ENCODE measurements at regions not wholly inside any gene's neighbourhood (a gene's known extent, or its start where the extent isn't known, plus 50 kb on each side); places are given as distances from the start of the nearest gene placed in this dataset.
"Not testable (repeated sequence)": the region's sequence is repeated elsewhere in the genome, so short reads cannot be mapped to it uniquely, and the experiment has no call there.

DNA sequence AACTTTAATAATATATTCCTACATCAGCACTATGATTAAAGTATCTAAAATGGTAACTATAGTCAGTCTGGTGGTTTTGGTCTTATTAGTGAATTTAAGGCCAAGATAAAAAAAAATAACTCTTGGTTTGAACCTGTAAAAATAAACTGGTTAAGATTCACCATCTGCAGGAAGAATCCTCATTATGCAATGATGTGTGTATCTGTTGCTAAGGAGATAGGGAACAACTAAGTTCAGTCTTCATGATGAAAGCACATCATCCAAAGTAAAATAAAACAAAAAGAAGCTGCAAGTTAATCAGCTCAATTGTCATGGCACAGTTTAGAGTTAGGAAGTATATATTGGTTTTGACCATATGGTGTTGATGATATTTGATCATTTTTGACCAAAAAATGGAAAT is 466.0 kb downstream of the NYAP2 start:
- no peaks in the 10 kb centered on the region for H3K4me1 ChIP-seq (ENCODE audit: control insufficient read depth, insufficient read depth, low read length)
- DNase-seq, result no peak
- intact Hi-C loops (cut with DNase I), result no loop called here
- no peak for ATAC-seq
- no peak overlapping the region for H3K4me3 ChIP-seq (ENCODE audit: low read length)
- H3K27me3 ChIP-seq (ENCODE audit: control insufficient read depth, insufficient read depth), result no peaks in the 10 kb centered on the region
- no peaks in the 10 kb centered on the region for H3K9me3 ChIP-seq (ENCODE audit: control insufficient read depth, low read length)
- H3K27ac ChIP-seq (ENCODE audit: low read length), result no peak overlapping the region

DNA sequence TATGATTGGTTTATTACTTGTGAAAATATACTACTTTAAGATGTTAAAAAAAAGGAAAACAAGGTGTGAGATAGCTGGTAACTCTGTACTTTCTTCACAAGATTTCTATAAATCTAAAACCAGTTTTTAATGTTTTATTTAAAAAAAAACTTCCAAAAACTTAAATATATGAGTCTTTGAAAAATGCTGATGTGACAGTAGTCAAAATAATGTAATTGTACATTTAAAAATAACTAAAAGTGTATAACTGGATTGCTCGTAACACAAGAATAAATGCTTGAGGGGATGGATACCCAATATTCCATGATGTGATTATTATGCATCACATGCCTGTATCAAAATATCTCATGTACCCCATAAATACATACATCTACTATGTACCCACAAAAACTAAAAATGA is 464.9 kb downstream of the NYAP2 start:
- H3K9me3 ChIP-seq (ENCODE audit: control insufficient read depth, low read length), result no peaks in the 10 kb centered on the region
- intact Hi-C loops (cut with DNase I), result no loop called here
- no peak overlapping the region for H3K4me3 ChIP-seq (ENCODE audit: low read length)
- WGBS, result 90% methylated on average over 1 of the region's 1 CpG
- no peak overlapping the region for H3K27ac ChIP-seq (ENCODE audit: low read length)
- no peak for DNase-seq
- no peaks in the 10 kb centered on the region for H3K27me3 ChIP-seq (ENCODE audit: control insufficient read depth, insufficient read depth)
- no peak for ATAC-seq
- no peaks in the 10 kb centered on the region for H3K4me1 ChIP-seq (ENCODE audit: control insufficient read depth, insufficient read depth, low read length)

DNA sequence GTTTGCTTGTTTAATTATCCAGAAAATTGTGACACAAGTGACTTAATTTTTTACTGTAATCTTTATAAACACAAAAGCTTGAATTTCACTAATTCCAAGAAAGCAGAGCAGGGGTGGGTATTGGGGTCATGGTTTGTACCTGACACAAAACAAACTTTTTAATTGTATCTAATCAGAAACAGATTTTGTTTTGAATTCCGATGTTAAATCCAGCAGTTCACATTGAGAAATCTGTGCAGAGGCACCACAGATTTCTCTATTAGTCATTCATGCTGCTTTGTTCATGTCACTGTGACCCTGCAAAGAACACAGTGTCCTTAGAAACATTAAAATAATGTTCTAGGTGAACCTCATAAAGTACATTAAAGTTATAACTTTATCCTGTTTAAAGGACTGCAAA is 443.4 kb downstream of the NYAP2 start:
- intact Hi-C loops (cut with DNase I), result no loop called here
- no peak overlapping the region for H3K4me3 ChIP-seq (ENCODE audit: low read length)
- H3K27me3 ChIP-seq (ENCODE audit: control insufficient read depth, insufficient read depth), result no peaks in the 10 kb centered on the region
- ATAC-seq (no peak), DNase-seq (no peak)
- H3K27ac ChIP-seq (ENCODE audit: low read length), result no peak overlapping the region
- H3K4me1 ChIP-seq (ENCODE audit: control insufficient read depth, insufficient read depth, low read length), result no peaks in the 10 kb centered on the region
- 48% methylated on average over 1 of the region's 1 CpG for WGBS
- no peaks in the 10 kb centered on the region for H3K9me3 ChIP-seq (ENCODE audit: control insufficient read depth, low read length)

DNA sequence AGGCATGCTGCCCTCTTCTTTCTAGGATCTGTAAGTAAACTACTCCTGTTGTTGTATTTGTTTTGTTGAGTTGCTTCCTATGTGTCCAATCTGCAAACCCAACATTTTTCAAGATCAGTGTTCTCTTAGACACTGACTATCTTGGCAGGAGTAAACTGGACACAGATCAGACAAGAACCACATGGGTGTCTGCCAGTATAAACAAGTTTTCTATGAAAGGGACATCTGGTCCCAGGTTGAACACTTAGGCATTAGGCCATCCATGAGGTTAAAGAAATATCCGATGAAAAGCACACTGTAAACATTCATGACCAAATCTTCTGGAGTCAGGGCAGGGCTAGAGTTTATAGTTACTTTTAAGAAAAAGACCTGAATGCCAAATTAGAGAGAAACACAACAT is 441.8 kb downstream of the NYAP2 start:
- Histone ChIP-seq H3K9me3 (ENCODE audit: control insufficient read depth, low read length) (no peaks in the 10 kb centered on the region), H3K4me3 (ENCODE audit: low read length) (no peak overlapping the region), H3K27me3 (ENCODE audit: control insufficient read depth, insufficient read depth) (no peaks in the 10 kb centered on the region), H3K4me1 (ENCODE audit: control insufficient read depth, insufficient read depth, low read length) (no peaks in the 10 kb centered on the region), H3K27ac (ENCODE audit: low read length) (no peak overlapping the region)
- DNase-seq (no peak), ATAC-seq (no peak)
- WGBS, result 78% methylated on average over 1 of the region's 1 CpG
- intact Hi-C loops (cut with DNase I), result no loop called here

DNA sequence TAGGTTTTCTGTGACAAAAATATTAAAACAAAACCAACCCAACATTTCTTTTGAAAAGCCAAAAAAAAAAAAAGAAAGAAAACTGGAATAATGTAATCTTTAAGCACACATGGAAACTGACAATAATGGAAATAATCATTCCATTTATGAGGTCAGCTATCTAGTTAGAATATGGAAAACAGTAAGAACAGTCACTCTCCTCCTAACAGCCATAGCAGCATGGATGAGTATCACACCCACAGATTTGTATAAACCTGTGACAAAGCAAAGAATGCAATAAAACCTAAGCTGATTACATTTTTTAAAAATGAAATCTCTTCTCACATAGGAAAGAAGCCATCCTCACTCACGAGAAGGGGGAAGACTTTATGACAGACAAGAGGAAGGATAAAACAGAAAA is 437.8 kb downstream of the NYAP2 start:
- intact Hi-C loops (cut with DNase I), result no loop called here
- Histone ChIP-seq H3K4me1 (ENCODE audit: control insufficient read depth, insufficient read depth, low read length) (no peaks in the 10 kb centered on the region), H3K9me3 (ENCODE audit: control insufficient read depth, low read length) (no peaks in the 10 kb centered on the region), H3K4me3 (ENCODE audit: low read length) (no peak overlapping the region), H3K27ac (ENCODE audit: low read length) (no peak overlapping the region), H3K27me3 (ENCODE audit: control insufficient read depth, insufficient read depth) (no peaks in the 10 kb centered on the region)
- WGBS, result 74% methylated on average over 1 of the region's 1 CpG
- ATAC-seq (no peak), DNase-seq (no peak)

DNA sequence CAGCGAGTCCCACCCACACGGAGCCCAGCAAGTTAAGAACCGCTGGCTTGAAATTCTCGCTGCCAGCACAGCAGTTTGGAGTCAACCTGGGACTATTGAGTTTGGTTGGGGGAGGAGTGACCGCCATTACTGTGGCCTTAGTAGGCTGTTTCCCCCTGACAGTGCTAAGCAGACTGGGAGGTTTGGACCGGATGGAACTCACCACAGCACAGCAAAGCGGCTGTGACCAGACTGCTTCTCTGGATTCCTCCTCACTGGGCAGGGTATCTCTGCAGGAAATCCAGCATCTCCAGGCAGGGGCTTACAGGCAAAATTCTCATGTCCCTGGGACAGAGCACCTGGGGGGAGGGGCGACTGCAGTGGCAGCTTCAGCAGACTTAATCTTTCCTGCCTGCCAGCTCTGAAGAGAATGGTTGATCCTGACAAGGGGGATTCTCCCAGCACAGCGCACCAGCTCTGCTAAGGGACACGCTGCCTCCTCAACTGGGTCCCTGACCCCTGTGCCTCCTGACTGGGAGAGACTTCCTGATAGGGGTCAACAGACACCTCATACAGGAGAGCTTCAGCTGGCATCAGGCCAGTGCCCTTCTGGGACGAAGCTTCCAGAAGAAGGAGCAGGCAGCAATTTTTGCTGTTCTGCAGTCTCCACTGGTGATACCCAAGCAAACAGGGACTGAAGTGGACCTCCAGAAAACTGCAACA is 425.4 kb downstream of the NYAP2 start:
- no peak for ATAC-seq
- no peak overlapping the region for H3K4me3 ChIP-seq (ENCODE audit: low read length)
- H3K4me1 ChIP-seq (ENCODE audit: control insufficient read depth, insufficient read depth, low read length), result no peaks in the 10 kb centered on the region
- peak in 1 of 3 donors; percentile 12 for DNase-seq
- WGBS, result 76% methylated on average over 11 of the region's 11 CpGs
- no peak overlapping the region for H3K27ac ChIP-seq (ENCODE audit: low read length)
- no peaks in the 10 kb centered on the region for H3K9me3 ChIP-seq (ENCODE audit: control insufficient read depth, low read length)
- intact Hi-C loops (cut with DNase I), result no loop called here
- H3K27me3 ChIP-seq (ENCODE audit: control insufficient read depth, insufficient read depth), result no peaks in the 10 kb centered on the region

DNA sequence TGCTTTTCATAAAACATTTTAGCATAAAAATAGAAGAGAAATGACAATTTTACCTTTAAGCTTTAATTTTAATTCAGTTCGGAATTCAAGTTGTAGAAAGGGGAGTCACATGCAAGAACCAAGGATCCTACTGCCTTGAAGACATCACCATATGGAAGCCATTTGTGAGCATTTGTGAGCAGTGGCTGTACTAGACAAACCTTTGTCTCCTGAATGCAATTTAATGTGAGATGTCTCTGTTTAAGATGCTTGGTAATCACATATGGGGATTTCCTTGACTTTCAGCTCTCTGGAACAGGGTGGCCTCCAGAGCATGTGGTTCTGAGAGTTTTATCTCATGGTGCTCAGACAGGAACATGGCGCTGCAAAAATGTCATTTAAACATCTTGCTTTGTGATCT is 421.8 kb downstream of the NYAP2 start:
- intact Hi-C loops (cut with DNase I), result no loop called here
- Histone ChIP-seq H3K27ac (ENCODE audit: low read length) (no peak overlapping the region), H3K27me3 (ENCODE audit: control insufficient read depth, insufficient read depth) (no peaks in the 10 kb centered on the region), H3K9me3 (ENCODE audit: control insufficient read depth, low read length) (no peaks in the 10 kb centered on the region), H3K4me3 (ENCODE audit: low read length) (no peak overlapping the region), H3K4me1 (ENCODE audit: control insufficient read depth, insufficient read depth, low read length) (no peaks in the 10 kb centered on the region)
- DNase-seq, result no peak
- WGBS, result 80% methylated on average over 2 of the region's 2 CpGs
- no peak for ATAC-seq

DNA sequence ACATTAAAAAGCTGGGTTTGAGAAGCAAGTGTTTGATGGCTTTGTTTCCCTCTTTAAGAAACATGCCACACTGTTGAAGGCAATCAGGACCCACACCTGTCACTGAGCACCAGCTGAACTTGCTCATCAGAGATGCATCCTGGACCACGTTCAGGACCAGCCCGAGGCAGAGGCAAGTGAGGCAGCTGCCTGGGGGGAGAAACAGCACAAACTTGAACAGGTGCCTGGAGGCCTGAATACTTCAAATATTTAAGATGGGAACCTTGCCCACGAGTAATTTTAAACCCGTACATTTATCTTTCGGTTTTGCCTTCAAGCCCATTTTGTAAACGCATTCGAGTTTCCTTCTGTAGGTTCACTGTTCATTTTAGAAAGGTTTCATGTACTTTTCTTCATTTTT is 421.3 kb downstream of the NYAP2 start:
- peak in 1 of 3 donors; percentile 33 for DNase-seq

DNA sequence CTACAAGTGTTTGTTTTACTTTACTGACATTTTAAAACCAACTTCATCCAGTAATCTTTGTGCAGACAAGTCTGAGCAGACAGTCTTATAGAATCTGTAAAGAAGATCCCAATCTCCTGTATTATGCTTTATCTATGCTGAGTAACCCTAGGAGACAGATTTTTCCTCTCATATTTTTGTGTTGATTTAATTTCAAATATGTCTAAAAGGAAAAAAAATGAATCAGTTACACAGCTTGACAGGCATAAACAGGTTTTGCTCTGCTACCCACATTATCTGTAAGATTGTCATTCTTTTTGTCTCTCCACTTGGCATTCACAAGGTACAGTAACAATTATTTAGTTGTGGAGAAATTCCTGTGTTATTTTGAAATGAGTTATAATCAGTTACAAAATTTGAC is 415.0 kb downstream of the NYAP2 start:
- Histone ChIP-seq H3K27ac (ENCODE audit: low read length) (no peak overlapping the region), H3K9me3 (ENCODE audit: control insufficient read depth, low read length) (no peaks in the 10 kb centered on the region), H3K4me1 (ENCODE audit: control insufficient read depth, insufficient read depth, low read length) (no peaks in the 10 kb centered on the region), H3K4me3 (ENCODE audit: low read length) (no peak overlapping the region), H3K27me3 (ENCODE audit: control insufficient read depth, insufficient read depth) (no peaks in the 10 kb centered on the region)
- intact Hi-C loops (cut with DNase I), result no loop called here
- DNase-seq (no peak), ATAC-seq (no peak)

More for the DNA sequence above, 421.3 kb downstream of the NYAP2 start:
- no peak overlapping the region for H3K4me3 ChIP-seq (ENCODE audit: low read length)
- no peak for ATAC-seq
- no peaks in the 10 kb centered on the region for H3K27me3 ChIP-seq (ENCODE audit: control insufficient read depth, insufficient read depth)
- no peak overlapping the region for H3K27ac ChIP-seq (ENCODE audit: low read length)
- intact Hi-C loops (cut with DNase I), result no loop called here
- WGBS, result 77% methylated on average over 7 of the region's 7 CpGs
- no peaks in the 10 kb centered on the region for H3K9me3 ChIP-seq (ENCODE audit: control insufficient read depth, low read length)
- H3K4me1 ChIP-seq (ENCODE audit: control insufficient read depth, insufficient read depth, low read length), result no peaks in the 10 kb centered on the region

DNA sequence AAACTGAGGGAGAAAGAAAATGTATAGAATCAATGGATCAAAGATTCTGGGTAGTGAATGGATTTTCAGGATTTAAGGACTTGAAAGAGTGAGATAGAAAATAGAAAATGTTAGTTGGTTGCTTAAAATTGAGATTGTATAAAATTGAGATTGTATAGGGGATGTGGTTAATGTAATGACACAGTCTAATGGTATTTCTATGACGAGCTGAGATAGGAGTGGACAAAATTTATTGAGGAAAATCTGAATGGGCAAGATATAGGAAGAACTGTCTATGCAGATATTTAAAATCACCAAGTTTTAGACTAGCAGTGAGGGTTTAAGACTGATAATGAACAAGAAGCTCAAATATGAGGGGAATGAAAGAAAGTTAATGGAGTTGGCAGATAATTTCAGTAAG is 406.6 kb downstream of the NYAP2 start:
- Histone ChIP-seq H3K27me3 (ENCODE audit: control insufficient read depth, insufficient read depth) (no peaks in the 10 kb centered on the region), H3K4me1 (ENCODE audit: control insufficient read depth, insufficient read depth, low read length) (no peaks in the 10 kb centered on the region), H3K27ac (ENCODE audit: low read length) (no peak overlapping the region), H3K4me3 (ENCODE audit: low read length) (no peak overlapping the region), H3K9me3 (ENCODE audit: control insufficient read depth, low read length) (no peaks in the 10 kb centered on the region)
- DNase-seq (no peak), ATAC-seq (no peak)
- intact Hi-C loops (cut with DNase I), result no loop called here
- 55% methylated on average over 1 of the region's 1 CpG for WGBS

DNA sequence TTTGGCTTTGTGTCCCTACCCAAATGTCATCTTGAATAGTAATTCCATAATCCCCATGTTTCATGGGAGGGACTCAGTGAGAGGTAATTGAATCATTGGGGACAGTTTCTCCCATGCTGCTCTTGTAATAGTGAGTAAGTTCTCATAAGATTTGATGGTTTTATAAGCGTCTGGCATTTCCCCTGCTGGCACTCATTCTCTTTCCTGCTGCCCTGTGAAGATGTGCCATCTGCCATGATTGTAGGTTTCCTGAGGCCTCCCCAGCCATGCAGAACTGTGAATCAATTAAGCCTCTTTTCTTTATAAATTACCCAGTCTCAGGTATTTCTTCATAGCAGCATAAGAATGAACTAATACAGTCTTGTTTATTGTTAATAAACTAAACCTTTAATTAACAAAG is 402.6 kb downstream of the NYAP2 start:
- DNase-seq; H3K4me1 ChIP-seq (ENCODE audit: control insufficient read depth, insufficient read depth, low read length); intact Hi-C loops (cut with DNase I); H3K27me3 ChIP-seq (ENCODE audit: control insufficient read depth, insufficient read depth); H3K9me3 ChIP-seq (ENCODE audit: control insufficient read depth, low read length); H3K4me3 ChIP-seq (ENCODE audit: low read length); ATAC-seq; H3K27ac ChIP-seq (ENCODE audit: low read length): not testable (repeated sequence)
- WGBS, result 80% methylated on average over 1 of the region's 1 CpG

DNA sequence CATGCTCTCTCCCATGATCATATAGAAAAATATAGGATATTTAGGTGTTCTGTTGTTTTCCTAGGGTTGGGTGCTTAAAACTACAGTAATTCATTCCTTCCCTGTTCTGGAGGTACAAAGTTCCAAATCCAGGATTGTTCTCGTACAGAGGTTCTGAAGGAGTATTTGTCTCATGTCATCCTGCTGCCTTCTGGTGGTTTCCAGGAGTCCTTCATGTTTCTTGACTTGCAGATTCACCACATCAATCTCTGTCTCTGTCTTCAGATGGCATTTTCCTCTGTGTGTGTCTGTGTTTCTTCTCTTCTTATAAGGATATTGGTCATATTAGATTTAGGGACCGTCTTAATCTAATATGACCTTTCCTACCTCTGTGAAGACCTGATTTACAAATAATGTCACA is 397.9 kb downstream of the NYAP2 start:
- H3K9me3 ChIP-seq (ENCODE audit: control insufficient read depth, low read length), result no peaks in the 10 kb centered on the region
- no peaks in the 10 kb centered on the region for H3K4me1 ChIP-seq (ENCODE audit: control insufficient read depth, insufficient read depth, low read length)
- DNase-seq, result no peak
- intact Hi-C loops (cut with DNase I), result loop anchor here in 1 of 4 donors (10.0 kb wide), 1 partner anchor 123 kb away; no protein-coding TSS in a partner anchor
- no peak for ATAC-seq
- H3K27ac ChIP-seq (ENCODE audit: low read length), result no peak overlapping the region
- no peaks in the 10 kb centered on the region for H3K27me3 ChIP-seq (ENCODE audit: control insufficient read depth, insufficient read depth)
- WGBS, result 58% methylated on average over 2 of the region's 2 CpGs
- no peak overlapping the region for H3K4me3 ChIP-seq (ENCODE audit: low read length)
